ENCODE measurements at regions not wholly inside any gene's neighbourhood (a gene's known extent, or its start where the extent isn't known, plus 50 kb on each side); places are given as distances from the start of the nearest gene placed in this dataset.
"Not testable (repeated sequence)": the region's sequence is repeated elsewhere in the genome, so short reads cannot be mapped to it uniquely, and the experiment has no call there.

- Mint-ChIP-seq H3K9me3 (ENCODE audit: insufficient read depth) (no peaks in the 10 kb centered on the region), H3K27me3 (no peaks in the 10 kb centered on the region), H3K4me1 (no peaks in the 10 kb centered on the region), H3K4me3 (no peak overlapping the region), H3K27ac (no peak overlapping the region)
- no peak overlapping the region for H3K4me3 ChIP-seq (ENCODE audit: control extremely low read depth in 1 of 5, extremely low read depth in 1 of 5, insufficient read depth in 1 of 5, low read depth in 2 of 5, low read length in 4 of 5)
- H3K27me3 ChIP-seq (replicated peaks in 1 of 4; ENCODE audit: control extremely low read depth in 1 of 4, control insufficient read depth in 3 of 4, insufficient read depth in 4 of 4, low read length in 3 of 4): no peaks in the 10 kb centered on the region
- ATAC-seq (ENCODE audit: low read depth): no peak
- ChIA-PET POLR2A (no interaction called here), CTCF (no interaction called here)
- intact Hi-C loops (cut with micrococcal nuclease): no loop called here
- no peak overlapping the region for H2AFZ ChIP-seq (ENCODE audit: insufficient read depth, low read depth, low read length, poor library complexity, severe bottlenecking)
- TF ChIP-seq CTCF (IDR thresholded peaks at IDR 0.05) (no peak), EZH2 (IDR thresholded peaks at IDR 0.05; ENCODE audit: borderline replicate concordance, insufficient read depth, low read depth, low read length, poor library complexity, severe bottlenecking) (no peak)
- no peaks in the 10 kb centered on the region for H3K36me3 ChIP-seq (replicated peaks in 1 of 2; ENCODE audit: control extremely low read depth in 1 of 2, control insufficient read depth in 1 of 2, extremely low read depth in 1 of 2, insufficient read depth in 2 of 2, low read length in 1 of 2)
- H3K27ac ChIP-seq (ENCODE audit: low read length in 2 of 2): no peak overlapping the region
- H3K79me2 ChIP-seq (ENCODE audit: control insufficient read depth, insufficient read depth, low read length): no peaks in the 10 kb centered on the region
- WGBS (ENCODE audit: insufficient coverage): no CpG with 5 or more reads among the region's 3 CpGs
- H3K4me1 ChIP-seq (ENCODE audit: control insufficient read depth in 2 of 2, insufficient read depth in 2 of 2, low read length in 2 of 2): no peaks in the 10 kb centered on the region
- no peak overlapping the region for H3K4me2 ChIP-seq (replicated peaks; ENCODE audit: low read depth, low read length, poor library complexity, severe bottlenecking)
- H3K9ac ChIP-seq (ENCODE audit: low read length): no peak overlapping the region
- no peaks in the 10 kb centered on the region for H4K20me1 ChIP-seq (ENCODE audit: control insufficient read depth, insufficient read depth, low read length, poor library complexity, severe bottlenecking)
- no peaks in the 10 kb centered on the region for H3K9me3 ChIP-seq (ENCODE audit: control extremely low read depth in 1 of 3, control insufficient read depth in 2 of 3, insufficient read depth in 1 of 3, low read length in 2 of 3)
- no peak for DNase-seq
These were observed 200.7 kb upstream of the KCNH7 start for GRCh38 chr2:163039266-163039665.

GRCh38 chr2:163028807-163029206, 190.2 kb upstream of the KCNH7 start:
- Histone ChIP-seq H3K4me1 (ENCODE audit: control insufficient read depth in 2 of 2, insufficient read depth in 2 of 2, low read length in 2 of 2) (no peaks in the 10 kb centered on the region), H2AFZ (ENCODE audit: insufficient read depth, low read depth, low read length, poor library complexity, severe bottlenecking) (no peak overlapping the region), H3K36me3 (replicated peaks in 1 of 2; ENCODE audit: control extremely low read depth in 1 of 2, control insufficient read depth in 1 of 2, extremely low read depth in 1 of 2, insufficient read depth in 2 of 2, low read length in 1 of 2) (no peaks in the 10 kb centered on the region), H4K20me1 (ENCODE audit: control insufficient read depth, insufficient read depth, low read length, poor library complexity, severe bottlenecking) (no peaks in the 10 kb centered on the region), H3K4me2 (replicated peaks; ENCODE audit: low read depth, low read length, poor library complexity, severe bottlenecking) (no peak overlapping the region), H3K4me3 (ENCODE audit: control extremely low read depth in 1 of 5, extremely low read depth in 1 of 5, insufficient read depth in 1 of 5, low read depth in 2 of 5, low read length in 4 of 5) (no peak overlapping the region), H3K79me2 (ENCODE audit: control insufficient read depth, insufficient read depth, low read length) (no peaks in the 10 kb centered on the region), H3K27me3 (replicated peaks in 1 of 4; ENCODE audit: control extremely low read depth in 1 of 4, control insufficient read depth in 3 of 4, insufficient read depth in 4 of 4, low read length in 3 of 4) (no peaks in the 10 kb centered on the region), H3K27ac (ENCODE audit: low read length in 2 of 2) (no peak overlapping the region), H3K9me3 (ENCODE audit: control extremely low read depth in 1 of 3, control insufficient read depth in 2 of 3, insufficient read depth in 1 of 3, low read length in 2 of 3) (no peaks in the 10 kb centered on the region), H3K9ac (ENCODE audit: low read length) (no peak overlapping the region)
- H3K4me3 Mint-ChIP-seq: no peak overlapping the region
- WGBS (ENCODE audit: insufficient coverage): 100% methylated on average over 1 of the region's 2 CpGs
- ChIA-PET POLR2A (no interaction called here), CTCF (no interaction called here)
- H3K9me3 Mint-ChIP-seq (ENCODE audit: insufficient read depth): no peaks in the 10 kb centered on the region
- no peaks in the 10 kb centered on the region for H3K27me3 Mint-ChIP-seq
- H3K4me1 Mint-ChIP-seq: no peaks in the 10 kb centered on the region
- intact Hi-C loops (cut with micrococcal nuclease): no loop called here
- H3K27ac Mint-ChIP-seq: no peak overlapping the region
- ATAC-seq (ENCODE audit: low read depth) (no peak), DNase-seq (no peak)
- TF ChIP-seq EZH2 (IDR thresholded peaks at IDR 0.05; ENCODE audit: borderline replicate concordance, insufficient read depth, low read depth, low read length, poor library complexity, severe bottlenecking) (no peak), CTCF (IDR thresholded peaks at IDR 0.05) (no peak)

- H3K4me3 Mint-ChIP-seq; H3K9ac ChIP-seq (ENCODE audit: low read length); H3K9me3 Mint-ChIP-seq (ENCODE audit: insufficient read depth); DNase-seq; ATAC-seq (ENCODE audit: low read depth); H3K79me2 ChIP-seq (ENCODE audit: control insufficient read depth, insufficient read depth, low read length); H3K4me1 Mint-ChIP-seq; H3K27me3 ChIP-seq (replicated peaks in 1 of 4; ENCODE audit: control extremely low read depth in 1 of 4, control insufficient read depth in 3 of 4, insufficient read depth in 4 of 4, low read length in 3 of 4); H4K20me1 ChIP-seq (ENCODE audit: control insufficient read depth, insufficient read depth, low read length, poor library complexity, severe bottlenecking); H3K27me3 Mint-ChIP-seq; intact Hi-C loops (cut with micrococcal nuclease); H3K27ac ChIP-seq (ENCODE audit: low read length in 2 of 2); H3K36me3 ChIP-seq (replicated peaks in 1 of 2; ENCODE audit: control extremely low read depth in 1 of 2, control insufficient read depth in 1 of 2, extremely low read depth in 1 of 2, insufficient read depth in 2 of 2, low read length in 1 of 2); H3K4me2 ChIP-seq (replicated peaks; ENCODE audit: low read depth, low read length, poor library complexity, severe bottlenecking); H3K27ac Mint-ChIP-seq; H3K4me1 ChIP-seq (ENCODE audit: control insufficient read depth in 2 of 2, insufficient read depth in 2 of 2, low read length in 2 of 2); CTCF ChIA-PET; H2AFZ ChIP-seq (ENCODE audit: insufficient read depth, low read depth, low read length, poor library complexity, severe bottlenecking); H3K9me3 ChIP-seq (ENCODE audit: control extremely low read depth in 1 of 3, control insufficient read depth in 2 of 3, insufficient read depth in 1 of 3, low read length in 2 of 3); H3K4me3 ChIP-seq (ENCODE audit: control extremely low read depth in 1 of 5, extremely low read depth in 1 of 5, insufficient read depth in 1 of 5, low read depth in 2 of 5, low read length in 4 of 5); POLR2A ChIA-PET: not testable (repeated sequence)
- 78% methylated on average over 36 of the region's 43 CpGs for WGBS (ENCODE audit: insufficient coverage)
These were observed 187.7 kb upstream of the KCNH7 start for GRCh38 chr2:163026136-163026775.
